PFSK-1 (cell line): ENCODE measurements at regions not wholly inside any gene's neighbourhood (a gene's known extent, or its start where the extent isn't known, plus 50 kb on each side); places are given as distances from the start of the nearest gene placed in this dataset.

Experiments
- FOXP2 ChIP-seq: optimal IDR thresholded peaks from 2 replicates; pipeline ENCODE3; 2011; ENCODE audit warnings: borderline replicate concordance, control low read depth, inconsistent platforms; ENCODE audit not compliant: insufficient read depth; ENCODE audit errors: extremely low read length, extremely low read depth
- POLR2AphosphoS5 ChIP-seq: IDR thresholded peaks from 2 replicates; pipeline ENCODE4 v1.6.1; 2012; ENCODE audit warnings: low read depth, mild to moderate bottlenecking, control low read depth, low read length, moderate library complexity
- REST ChIP-seq, 2 experiments: IDR thresholded peaks; 2 replicates each; pipeline versions ENCODE4 v1.6.1 to v1.8.0; 2011 to 2012; ENCODE audit warnings: low read depth in 2 of 2, low read length in 2 of 2, control low read depth in 1 of 2, inconsistent platforms in 1 of 2, mild to moderate bottlenecking in 1 of 2, moderate library complexity in 1 of 2; ENCODE audit not compliant: insufficient read depth in 1 of 2
- SIN3A ChIP-seq: IDR thresholded peaks from 2 replicates; pipeline ENCODE4 v1.6.1; 2012; ENCODE audit warnings: mild to moderate bottlenecking, low read length, moderate library complexity, borderline replicate concordance; ENCODE audit not compliant: insufficient read depth
- TAF1 ChIP-seq: IDR thresholded peaks from 2 replicates; pipeline ENCODE4 v1.6.1; 2012; ENCODE audit warnings: low read length, control low read depth, borderline replicate concordance; ENCODE audit not compliant: insufficient read depth

DNA sequence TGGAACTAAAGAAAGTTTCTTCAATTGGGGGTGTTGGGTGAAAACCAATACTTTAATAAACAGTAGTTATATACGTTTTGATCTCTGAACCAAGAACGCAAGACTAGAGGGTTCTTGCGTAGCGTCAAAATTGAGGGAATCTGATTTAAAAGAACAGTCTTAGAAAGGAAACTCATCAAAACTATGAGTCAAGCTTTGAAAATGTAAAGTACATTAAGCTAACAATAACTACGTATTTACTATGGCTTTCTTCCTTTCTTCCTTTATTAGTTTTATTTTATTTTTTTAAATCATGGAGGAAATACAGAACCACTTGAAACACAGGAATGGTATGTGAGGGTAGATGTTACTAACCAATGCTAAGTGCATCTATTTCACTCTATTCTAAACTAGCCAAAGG lies 287.0 kb upstream of the RSPO3 start:
- TF ChIP-seq POLR2AphosphoS5 (no peak), TAF1 (no peak), SIN3A (no peak), REST (IDR thresholded peaks at IDR 0.05; ENCODE audit: insufficient read depth in 1 of 2, low read depth in 2 of 2, low read length in 2 of 2) (no peak), FOXP2 (no peak)
